KMS-11 (cell line): ENCODE measurements at regions not wholly inside any gene's neighbourhood (a gene's known extent, or its start where the extent isn't known, plus 50 kb on each side); places are given as distances from the start of the nearest gene placed in this dataset.

Experiments used
- H2AFZ ChIP-seq: fragments of 200-600 bp; sonication (generic); 2 replicates; pipeline ENCODE4 v1.6.1; 2016; ENCODE audit warnings: antibody characterized with exemption, mixed run types, low read depth
- H3K27ac ChIP-seq: fragments of 200-600 bp; sonication (generic); 2 replicates; pipeline ENCODE4 v1.6.1; 2016; ENCODE audit warnings: mild to moderate bottlenecking, mixed run types
- H3K27me3 ChIP-seq: fragments of 200-600 bp; sonication (generic); 2 replicates; pipeline ENCODE4 v1.6.1; 2017; ENCODE audit warnings: mild to moderate bottlenecking, low read depth, mixed run types, moderate library complexity; ENCODE audit not compliant: insufficient read depth
- H3K36me3 ChIP-seq: fragments of 200-600 bp; sonication (generic); 2 replicates; pipeline ENCODE4 v1.6.1; 2017; ENCODE audit warnings: mild to moderate bottlenecking, mixed run types; ENCODE audit not compliant: insufficient read depth
- H3K4me1 ChIP-seq: fragments of 200-600 bp; sonication (generic); 2 replicates; pipeline ENCODE4 v1.6.1; 2016; ENCODE audit warnings: mild to moderate bottlenecking, low read depth, mixed run types; ENCODE audit not compliant: poor library complexity, severe bottlenecking
- H3K4me2 ChIP-seq: fragments of 200-600 bp; sonication (generic); 2 replicates; pipeline ENCODE4 v1.7.0; 2016; ENCODE audit warnings: mild to moderate bottlenecking, mixed run types
- H3K4me3 ChIP-seq: fragments of 200-600 bp; sonication (generic); IDR thresholded peaks from 2 replicates; pipeline ENCODE4 v1.6.1; 2017; ENCODE audit warnings: low read depth, low read length, mixed read lengths; ENCODE audit not compliant: insufficient read depth
- H3K79me2 ChIP-seq: fragments of 200-600 bp; sonication (generic); 2 replicates; pipeline ENCODE4 v1.6.1; 2016; ENCODE audit warnings: low read depth, mixed run types; ENCODE audit not compliant: insufficient read depth
- H3K9ac ChIP-seq: fragments of 200-600 bp; sonication (generic); 2 replicates; pipeline ENCODE4 v1.6.1; 2016; ENCODE audit warnings: mild to moderate bottlenecking, mixed run types
- H4K20me1 ChIP-seq: fragments of 200-600 bp; sonication (generic); 2 replicates; pipeline ENCODE4 v1.6.1; 2016; ENCODE audit warnings: mild to moderate bottlenecking, mixed run types; ENCODE audit not compliant: insufficient read depth
- CTCF ChIP-seq: fragments of 200-600 bp; sonication (generic); conservative IDR thresholded peaks from 2 replicates; pipeline ENCODE4 v1.6.1; 2017; ENCODE audit warnings: low read depth, mild to moderate bottlenecking, antibody characterized with exemption, low read length, moderate library complexity, mixed read lengths

- peaks cover 26% of the 10 kb centered on the region for H3K4me1 ChIP-seq
- H2AFZ ChIP-seq, result peak overlapping the region; percentile 31; the same call in 1 of the 2 replicates
- no peak overlapping the region for H3K27ac ChIP-seq
- no peaks in the 10 kb centered on the region for H4K20me1 ChIP-seq
- no peak for TF ChIP-seq CTCF
- H3K79me2 ChIP-seq, result no peaks in the 10 kb centered on the region
- H3K9ac ChIP-seq, result 0 out of 2 replicates have a peak overlapping the region, but pooled peaks have one; percentile 11
- no peaks in the 10 kb centered on the region for H3K27me3 ChIP-seq
- H3K36me3 ChIP-seq, result no peaks in the 10 kb centered on the region
- no peak overlapping the region for H3K4me3 ChIP-seq
- H3K4me2 ChIP-seq, result peak overlapping the region; percentile 35; the same call in 1 of the 2 replicates
Measured at GRCh38 chr6:27156874-27157458, 90.5 kb upstream of the PRSS16 start.

GRCh38 chr6:27157459-27158315 is 89.8 kb upstream of the PRSS16 start:
- H3K4me1 ChIP-seq, result peaks cover 32% of the 10 kb centered on the region
- H3K36me3 ChIP-seq, result no peaks in the 10 kb centered on the region
- H3K9ac ChIP-seq, result 0 out of 2 replicates have a peak overlapping the region, but pooled peaks have one; percentile 11
- TF ChIP-seq CTCF, result 0 out of 2 replicates have a peak, but pooled peaks have one; percentile 17
- H2AFZ ChIP-seq, result peak overlapping the region; percentile 31; the same call in 1 of the 2 replicates
- no peak overlapping the region for H3K27ac ChIP-seq
- peak overlapping the region; percentile 37 for H3K4me2 ChIP-seq
- no peaks in the 10 kb centered on the region for H4K20me1 ChIP-seq
- H3K27me3 ChIP-seq, result no peaks in the 10 kb centered on the region
- H3K79me2 ChIP-seq, result no peaks in the 10 kb centered on the region
- no peak overlapping the region for H3K4me3 ChIP-seq

GRCh38 chr6:27158316-27158643 is 89.2 kb upstream of the PRSS16 start:
- Histone ChIP-seq H4K20me1 (no peaks in the 10 kb centered on the region), H3K27ac (no peak overlapping the region), H3K79me2 (no peaks in the 10 kb centered on the region), H3K27me3 (no peaks in the 10 kb centered on the region), H3K4me1 (peaks cover 33% of the 10 kb centered on the region), H2AFZ (peak overlapping the region; percentile 31; the same call in 1 of the 2 replicates), H3K4me3 (no peak overlapping the region), H3K9ac (no peak overlapping the region), H3K4me2 (no peak overlapping the region; the same call in 1 of the 2 replicates), H3K36me3 (no peaks in the 10 kb centered on the region)
- TF ChIP-seq CTCF, result no peak

- Histone ChIP-seq H3K27ac (no peak overlapping the region), H3K36me3 (no peaks in the 10 kb centered on the region), H3K27me3 (no peaks in the 10 kb centered on the region), H2AFZ (no peak overlapping the region), H3K79me2 (no peaks in the 10 kb centered on the region), H4K20me1 (no peaks in the 10 kb centered on the region), H3K4me2 (no peak overlapping the region), H3K4me1 (peaks cover 24% of the 10 kb centered on the region), H3K9ac (no peak overlapping the region), H3K4me3 (no peak overlapping the region)
- no peak for TF ChIP-seq CTCF
Measured at GRCh38 chr6:27159725-27160124, 87.8 kb upstream of the PRSS16 start.
